H9 (cell line): ENCODE measurements at regions not wholly inside any gene's neighbourhood (a gene's known extent, or its start where the extent isn't known, plus 50 kb on each side); places are given as distances from the start of the nearest gene placed in this dataset.

Source experiments
- DNase-seq: peaks from one replicate; pipeline ENCODE4 v3.0.0-alpha.2; 2017
- H2AFZ ChIP-seq: one replicate; pipeline ENCODE4 v1.6.1; 2013; ENCODE audit warnings: mild to moderate bottlenecking, low read length, control low read depth, moderate library complexity
- H2AK5ac ChIP-seq: 2 replicates; pipeline ENCODE4 v1.6.1; 2013; ENCODE audit warnings: low read length, control low read depth, mixed read lengths; ENCODE audit not compliant: insufficient read length
- H2BK120ac ChIP-seq: one replicate; pipeline ENCODE4 v1.6.1; 2013; ENCODE audit warnings: low read depth, mild to moderate bottlenecking, low read length, control low read depth, inconsistent platforms; ENCODE audit not compliant: poor library complexity, severe bottlenecking
- H2BK12ac ChIP-seq: 2 replicates; pipeline ENCODE4 v1.6.1; 2013; ENCODE audit warnings: low read length, control low read depth, mixed read lengths, low read depth; ENCODE audit not compliant: insufficient read length
- H2BK15ac ChIP-seq: 2 replicates; pipeline ENCODE4 v1.6.1; 2013; ENCODE audit warnings: low read depth, low read length, control low read depth
- H2BK20ac ChIP-seq: one replicate; pipeline ENCODE4 v1.6.1; 2013; ENCODE audit warnings: low read depth, mild to moderate bottlenecking, low read length, control low read depth, inconsistent platforms; ENCODE audit not compliant: poor library complexity, severe bottlenecking
- H2BK5ac ChIP-seq: 2 replicates; pipeline ENCODE4 v1.6.1; 2013; ENCODE audit warnings: low read length, control low read depth, mixed read lengths; ENCODE audit not compliant: insufficient read length
- H3K14ac ChIP-seq: 2 replicates; pipeline ENCODE4 v1.6.1; 2013; ENCODE audit warnings: low read length, control low read depth; ENCODE audit not compliant: insufficient read depth
- H3K18ac ChIP-seq: 2 replicates; pipeline ENCODE4 v1.6.1; 2013; ENCODE audit warnings: low read depth, mild to moderate bottlenecking, mixed read lengths, low read length, control low read depth; ENCODE audit not compliant: insufficient read length
- H3K23ac ChIP-seq: 2 replicates; pipeline ENCODE4 v1.6.1; 2013; ENCODE audit warnings: low read length, control low read depth, mixed read lengths, low read depth; ENCODE audit not compliant: insufficient read length
- H3K23me2 ChIP-seq: 2 replicates; pipeline ENCODE4 v1.6.1; 2013; ENCODE audit warnings: low read depth, mild to moderate bottlenecking, mixed read lengths, low read length, control low read depth; ENCODE audit not compliant: insufficient read length, poor library complexity, severe bottlenecking
- H3K27ac ChIP-seq: 2 replicates; pipeline ENCODE4 v1.5.1; 2013; ENCODE audit warnings: low read length, control low read depth, mixed read lengths, low read depth; ENCODE audit not compliant: insufficient read length
- H3K27me3 ChIP-seq: 2 replicates; pipeline ENCODE4 v1.6.1; 2013; ENCODE audit warnings: low read length, control low read depth, inconsistent platforms; ENCODE audit not compliant: insufficient read depth
- H3K4ac ChIP-seq: 2 replicates; pipeline ENCODE4 v1.6.1; 2013; ENCODE audit warnings: low read depth, mild to moderate bottlenecking, control low read depth, inconsistent platforms, low read length, moderate library complexity
- H3K4me1 ChIP-seq: 2 replicates; pipeline ENCODE4 v1.6.1; 2013; ENCODE audit warnings: low read length, control low read depth, inconsistent platforms; ENCODE audit not compliant: insufficient read depth
- H3K4me2 ChIP-seq: 2 replicates; pipeline ENCODE4 v1.6.1; 2013; ENCODE audit warnings: low read length, control low read depth, mixed read lengths; ENCODE audit not compliant: insufficient read length, insufficient read depth
- H3K56ac ChIP-seq: 2 replicates; pipeline ENCODE4 v1.6.1; 2013; ENCODE audit warnings: low read depth, mild to moderate bottlenecking, mixed read lengths, low read length, control low read depth; ENCODE audit not compliant: insufficient read length
- H3K79me1 ChIP-seq: 2 replicates; pipeline ENCODE4 v1.6.1; 2013; ENCODE audit warnings: low read depth, mild to moderate bottlenecking, moderate library complexity, low read length, control low read depth, inconsistent platforms; ENCODE audit not compliant: insufficient read depth, poor library complexity, severe bottlenecking
- H3K79me2 ChIP-seq: 2 replicates; pipeline ENCODE4 v1.6.1; 2013; ENCODE audit warnings: low read length, control low read depth, inconsistent platforms; ENCODE audit not compliant: insufficient read depth
- H3K9ac ChIP-seq: 2 replicates; pipeline ENCODE4 v1.6.1; 2013; ENCODE audit warnings: low read length, control low read depth, mixed read lengths; ENCODE audit not compliant: insufficient read length; ENCODE audit errors: extremely low read depth
- H3K9me3 ChIP-seq: one replicate; pipeline ENCODE4 v1.6.1; 2013; ENCODE audit warnings: low read depth, low read length, inconsistent platforms; ENCODE audit not compliant: control insufficient read depth
- H3T11ph ChIP-seq: one replicate; pipeline ENCODE4 v1.6.1; 2013; ENCODE audit warnings: mild to moderate bottlenecking, low read length, control low read depth, inconsistent platforms
- H4K20me1 ChIP-seq: one replicate; pipeline ENCODE4 v1.6.1; 2013; ENCODE audit not compliant: control insufficient read depth, insufficient read length, insufficient read depth
- H4K5ac ChIP-seq: 2 replicates; pipeline ENCODE4 v1.6.1; 2013; ENCODE audit warnings: low read depth, mild to moderate bottlenecking, mixed read lengths, low read length, control low read depth; ENCODE audit not compliant: insufficient read length
- H4K8ac ChIP-seq: replicated peaks from 2 replicates; pipeline ENCODE4 v1.6.1; 2013; ENCODE audit warnings: low read length, control low read depth, mixed read lengths, low read depth; ENCODE audit not compliant: insufficient read length
- H4K91ac ChIP-seq: 2 replicates; pipeline ENCODE4 v1.6.1; 2013; ENCODE audit warnings: low read depth, mild to moderate bottlenecking, moderate library complexity, mixed read lengths, low read length, control low read depth; ENCODE audit not compliant: insufficient read length
- H3K27ac Mint-ChIP-seq, 3 experiments: 2 replicates in 2 of 3; 3 replicates in 1 of 3; pipeline ENCODE4 v1.8.0; 2020 to 2021; ENCODE audit warnings: mixed read lengths in 3 of 3, mild to moderate bottlenecking in 1 of 3, moderate library complexity in 1 of 3
- H3K27me3 Mint-ChIP-seq: 2 replicates; pipeline ENCODE4 v1.8.0; 2021; ENCODE audit warnings: low read depth, mild to moderate bottlenecking, moderate library complexity, mixed read lengths
- H3K36me3 Mint-ChIP-seq, 3 experiments: 2 replicates in 2 of 3; 3 replicates in 1 of 3; pipeline ENCODE4 v1.8.0; 2020 to 2021; ENCODE audit warnings: low read depth in 3 of 3, mixed read lengths in 3 of 3; ENCODE audit not compliant: insufficient read depth in 1 of 3
- H3K4me1 Mint-ChIP-seq, 2 experiments: 2 replicates each; pipeline ENCODE4 v1.8.0; 2020; ENCODE audit warnings: mixed read lengths in 2 of 2
- H3K4me3 Mint-ChIP-seq, 2 experiments: 2 replicates in 1 of 2; 3 replicates in 1 of 2; pipeline ENCODE4 v1.8.0; 2020 to 2021; ENCODE audit warnings: mild to moderate bottlenecking in 2 of 2, mixed read lengths in 2 of 2, moderate library complexity in 1 of 2
- H3K9me3 Mint-ChIP-seq, 2 experiments: 2 replicates in 1 of 2; 3 replicates in 1 of 2; pipeline ENCODE4 v1.8.0; 2020; ENCODE audit warnings: mild to moderate bottlenecking in 2 of 2, mixed read lengths in 2 of 2, moderate library complexity in 1 of 2
- CTCF ChIP-seq: fragments of 200-600 bp; sonication (generic); conservative IDR thresholded peaks from 3 replicates; pipeline ENCODE4 v1.8.0; 2021; ENCODE audit warnings: antibody characterized with exemption, mild to moderate bottlenecking
- WGBS: extraction: QIAGEN DNeasy Blood & Tissue Kit; methylation state at CpG from one replicate; pipeline ENCODE4 v1.1.7; 2013; ENCODE audit warnings: missing lambda C conversion rate, low lambda C conversion rate, mixed read lengths; ENCODE audit not compliant: insufficient read length; ENCODE audit errors: extremely low coverage; 5-methylcytosine and 5-hydroxymethylcytosine counted together

GRCh38 chr10:18976696-18977251 lies 71.8 kb upstream of the MALRD1 start:
- Mint-ChIP-seq H3K4me1 (no peaks in the 10 kb centered on the region), H3K27ac (no peak overlapping the region), H3K4me3 (no peak overlapping the region)

More at GRCh38 chr10:18976696-18977251, 71.8 kb upstream of the MALRD1 start:
- H3K27ac ChIP-seq = no peak overlapping the region
- no peak overlapping the region for H2BK15ac ChIP-seq
- H3K79me1 ChIP-seq = no peaks in the 10 kb centered on the region
- no peak overlapping the region for H2AFZ ChIP-seq
- Mint-ChIP-seq H3K27me3 (no peaks in the 10 kb centered on the region), H3K9me3 (peaks cover 0 to 7% of the 10 kb centered on the region in 2 experiments; a peak in 3 of 5 replicates), H3K36me3 (no peaks in the 10 kb centered on the region)
- no peak overlapping the region for H2BK20ac ChIP-seq
- no peak overlapping the region for H4K91ac ChIP-seq
- no peak overlapping the region for H3K18ac ChIP-seq
- H3K27me3 ChIP-seq = no peaks in the 10 kb centered on the region
- no peak overlapping the region for H3K4ac ChIP-seq
- no peak overlapping the region for H3K23ac ChIP-seq
- H3K79me2 ChIP-seq = no peaks in the 10 kb centered on the region
- no peak overlapping the region for H4K8ac ChIP-seq
- no peak overlapping the region for H2BK12ac ChIP-seq
- no peak overlapping the region for H3K4me2 ChIP-seq
- H3K9ac ChIP-seq = no peak overlapping the region
- no peak overlapping the region for H2BK5ac ChIP-seq
- no peak for DNase-seq
- H2AK5ac ChIP-seq = no peak overlapping the region
- H2BK120ac ChIP-seq = no peak overlapping the region
- no peaks in the 10 kb centered on the region for H3K23me2 ChIP-seq
- no CpG with 5 or more reads among the region's 4 CpGs for WGBS
- no peak overlapping the region for H3K14ac ChIP-seq
- no peak overlapping the region for H4K5ac ChIP-seq
- H3K9me3 ChIP-seq = no peaks in the 10 kb centered on the region
- H4K20me1 ChIP-seq = no peaks in the 10 kb centered on the region
- H3K56ac ChIP-seq = no peak overlapping the region
- H3T11ph ChIP-seq = no peak overlapping the region
- TF ChIP-seq CTCF = no peak
- no peaks in the 10 kb centered on the region for H3K4me1 ChIP-seq
